ENCODE measurements at regions not wholly inside any gene's neighbourhood (a gene's known extent, or its start where the extent isn't known, plus 50 kb on each side); places are given as distances from the start of the nearest gene placed in this dataset.
"Not testable (repeated sequence)": the region's sequence is repeated elsewhere in the genome, so short reads cannot be mapped to it uniquely, and the experiment has no call there.

DNA sequence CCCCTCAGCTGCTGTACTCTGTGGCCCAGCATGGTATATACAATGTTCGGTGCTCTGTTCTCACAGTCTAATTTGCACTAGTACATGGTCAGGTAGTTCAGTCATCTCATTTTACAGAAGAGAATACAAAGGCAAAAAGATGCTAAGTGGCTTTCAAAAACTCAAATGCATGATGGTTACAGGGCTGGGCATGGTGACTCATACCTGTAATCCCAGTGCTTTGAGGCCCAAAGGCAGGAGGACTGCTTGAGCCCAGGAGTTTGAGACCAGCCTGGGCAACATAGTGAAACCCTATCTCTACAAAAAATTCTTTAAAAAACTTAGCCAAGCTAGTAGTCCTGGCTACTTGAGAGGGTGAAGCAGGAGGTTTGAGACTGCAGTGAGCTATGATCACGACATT lies 210.5 kb upstream of the KIT start:
- TF ChIP-seq, protein P1, sequence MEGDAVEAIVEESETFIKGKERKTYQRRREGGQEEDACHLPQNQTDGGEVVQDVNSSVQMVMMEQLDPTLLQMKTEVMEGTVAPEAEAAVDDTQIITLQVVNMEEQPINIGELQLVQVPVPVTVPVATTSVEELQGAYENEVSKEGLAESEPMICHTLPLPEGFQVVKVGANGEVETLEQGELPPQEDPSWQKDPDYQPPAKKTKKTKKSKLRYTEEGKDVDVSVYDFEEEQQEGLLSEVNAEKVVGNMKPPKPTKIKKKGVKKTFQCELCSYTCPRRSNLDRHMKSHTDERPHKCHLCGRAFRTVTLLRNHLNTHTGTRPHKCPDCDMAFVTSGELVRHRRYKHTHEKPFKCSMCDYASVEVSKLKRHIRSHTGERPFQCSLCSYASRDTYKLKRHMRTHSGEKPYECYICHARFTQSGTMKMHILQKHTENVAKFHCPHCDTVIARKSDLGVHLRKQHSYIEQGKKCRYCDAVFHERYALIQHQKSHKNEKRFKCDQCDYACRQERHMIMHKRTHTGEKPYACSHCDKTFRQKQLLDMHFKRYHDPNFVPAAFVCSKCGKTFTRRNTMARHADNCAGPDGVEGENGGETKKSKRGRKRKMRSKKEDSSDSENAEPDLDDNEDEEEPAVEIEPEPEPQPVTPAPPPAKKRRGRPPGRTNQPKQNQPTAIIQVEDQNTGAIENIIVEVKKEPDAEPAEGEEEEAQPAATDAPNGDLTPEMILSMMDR (IDR thresholded peaks at IDR 0.05; ENCODE audit: insufficient read depth, low read depth, low read length, missing control alignments) = no peak
- H3K4me3 ChIP-seq (ENCODE audit: low read length) = no peak overlapping the region
- peak; percentile 24 for DNase-seq (ENCODE audit: low read depth)

DNA sequence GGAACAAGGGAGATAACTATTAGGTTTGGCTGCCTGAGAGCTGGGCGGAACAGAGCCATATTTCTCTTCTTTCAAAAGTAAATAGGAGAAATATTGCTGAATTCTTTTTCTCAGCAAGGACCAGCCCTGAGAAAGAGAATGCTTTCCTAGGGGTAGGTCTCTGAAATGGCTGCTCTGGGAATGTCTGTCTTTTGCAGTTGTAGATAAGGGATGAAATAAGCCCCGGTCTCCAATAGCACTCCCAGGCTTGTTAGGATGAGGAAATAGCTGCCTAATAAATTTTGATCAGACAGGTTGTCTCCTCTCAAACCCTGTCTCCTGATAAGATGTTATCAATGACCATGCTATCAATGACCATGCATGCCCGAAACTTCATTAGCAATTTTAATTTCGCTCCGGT lies 207.8 kb upstream of the KIT start:
- H3K4me3 ChIP-seq (ENCODE audit: low read length) = no peak overlapping the region
- DNase-seq (ENCODE audit: low read depth) = no peak
- TF ChIP-seq, protein P1 (IDR thresholded peaks at IDR 0.05; ENCODE audit: insufficient read depth, low read depth, low read length, missing control alignments) = no peak

DNA sequence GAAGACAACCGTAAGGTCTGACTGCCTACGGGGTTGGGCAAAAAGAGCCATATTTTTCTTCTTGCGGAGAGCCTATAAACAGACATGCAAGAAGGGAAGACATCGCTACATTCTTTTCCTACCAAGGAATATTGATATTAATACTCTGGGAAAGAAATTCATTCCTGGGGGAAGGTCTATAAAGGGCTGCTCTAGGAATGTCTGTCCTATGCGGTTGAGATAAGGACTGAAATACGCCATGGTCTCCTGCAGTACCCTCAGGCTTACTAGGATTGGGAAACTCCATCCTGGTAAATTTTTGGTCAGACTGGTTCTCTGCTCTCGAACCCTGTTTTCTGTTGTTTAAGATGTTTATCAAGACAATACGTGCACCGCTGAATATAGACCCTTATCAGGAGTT lies 190.8 kb upstream of the KIT start:
- not testable (repeated sequence) for DNase-seq (ENCODE audit: low read depth); H3K4me3 ChIP-seq (ENCODE audit: low read length)

DNA sequence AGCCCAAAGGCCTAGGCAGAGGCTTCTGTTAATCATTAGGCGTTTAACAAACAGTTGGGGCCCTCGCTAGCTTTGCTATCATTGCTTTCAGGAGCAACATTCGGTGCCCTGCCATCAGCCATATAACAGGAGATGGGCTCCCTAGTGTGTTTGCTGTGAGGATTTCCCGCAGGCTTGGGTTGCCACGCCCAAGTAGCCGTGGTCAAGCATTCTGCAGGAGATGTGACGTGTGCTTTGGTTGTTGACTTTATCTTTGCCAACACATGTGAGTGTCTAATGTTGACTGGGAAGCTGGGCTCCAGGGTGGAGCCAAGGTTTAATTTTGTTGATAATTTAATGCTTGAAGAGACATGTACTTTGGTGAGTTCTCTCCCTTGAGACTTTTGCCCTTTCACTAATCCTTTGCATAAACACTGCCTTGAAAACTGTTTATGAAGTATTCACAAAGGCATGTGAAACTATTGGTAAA lies 184.6 kb upstream of the KIT start:
- TF ChIP-seq, protein P1 (IDR thresholded peaks at IDR 0.05; ENCODE audit: insufficient read depth, low read depth, low read length, missing control alignments) = no peak
- peak; percentile 78 for DNase-seq (ENCODE audit: low read depth)
- H3K4me3 ChIP-seq (ENCODE audit: low read length) = no peak overlapping the region

DNA sequence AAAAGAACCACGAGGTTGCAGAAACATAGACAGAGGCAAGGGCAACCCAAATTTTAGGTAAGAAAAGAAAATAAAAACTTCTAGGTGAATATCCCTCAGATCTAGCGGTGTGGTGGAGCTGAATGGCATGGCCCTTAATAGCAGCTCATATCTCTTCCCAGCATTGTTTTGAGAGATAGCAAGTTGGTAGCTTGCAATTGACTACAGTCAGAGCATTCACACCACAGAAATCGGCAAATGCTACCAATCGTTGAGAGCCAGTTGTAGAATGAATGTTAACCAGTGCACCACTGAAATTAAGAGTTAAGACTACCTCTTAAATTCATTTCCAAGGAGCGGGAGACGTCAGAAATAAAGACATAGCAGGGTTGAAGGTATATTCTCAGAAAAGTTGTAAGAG lies 184.0 kb upstream of the KIT start:
- no peak for DNase-seq (ENCODE audit: low read depth)
- TF ChIP-seq, protein P1 (IDR thresholded peaks at IDR 0.05; ENCODE audit: insufficient read depth, low read depth, low read length, missing control alignments) = no peak
- no peak overlapping the region for H3K4me3 ChIP-seq (ENCODE audit: low read length)

DNA sequence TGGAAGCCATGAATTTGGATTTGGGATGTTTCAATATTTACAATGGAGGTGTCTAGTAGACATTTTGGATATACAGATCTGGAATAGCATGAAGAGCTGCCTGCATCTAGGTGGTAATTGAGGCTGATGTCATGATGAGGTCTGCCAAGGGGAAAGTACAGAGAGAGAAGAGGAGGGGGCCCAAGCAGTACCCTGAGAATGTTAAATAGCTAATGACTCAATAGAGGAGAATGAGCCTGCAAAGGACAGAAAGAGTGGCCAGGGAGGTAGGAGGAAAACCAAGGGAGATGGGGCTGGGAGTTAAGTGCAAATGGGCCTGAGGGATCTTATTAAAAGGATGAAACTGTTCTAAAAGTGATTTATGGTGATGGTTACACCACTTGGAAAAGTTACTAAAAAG lies 182.2 kb upstream of the KIT start:
- no peak for DNase-seq (ENCODE audit: low read depth)

DNA sequence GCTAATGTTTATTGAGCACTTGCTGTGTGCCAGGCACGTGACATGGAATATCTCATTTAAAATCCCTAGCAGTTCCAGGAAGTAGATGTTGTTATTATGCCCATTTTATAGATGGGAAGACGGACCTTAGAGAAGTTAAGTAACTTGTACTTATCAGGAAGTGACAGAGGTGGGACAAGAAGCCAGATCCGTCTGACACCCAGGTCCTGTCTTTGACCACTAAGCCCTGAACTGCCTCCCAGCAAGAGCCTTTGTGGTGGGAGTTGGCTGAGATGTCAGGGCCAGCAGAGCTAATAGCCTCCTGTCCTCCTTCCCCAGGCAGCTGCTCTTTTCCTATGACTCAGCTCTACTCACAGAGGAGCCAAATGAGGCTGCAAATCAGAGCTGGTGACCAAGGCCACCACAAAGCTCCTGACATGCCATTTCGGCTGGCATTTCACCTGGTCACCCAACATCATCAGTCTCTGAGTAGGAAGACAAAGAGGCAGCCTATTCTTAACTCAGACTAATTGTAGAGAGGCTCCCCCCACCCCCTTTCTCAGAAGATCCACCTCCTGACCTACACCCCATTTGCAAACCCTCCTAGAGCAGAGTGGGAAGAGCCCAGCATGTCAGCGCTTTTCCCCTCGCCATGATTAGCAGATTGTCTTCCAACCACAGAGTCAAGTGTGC lies 175.1 kb upstream of the KIT start:
- no peak overlapping the region for H3K4me3 ChIP-seq (ENCODE audit: low read length)
- peak; percentile 43 for DNase-seq (ENCODE audit: low read depth)
- TF ChIP-seq, protein P1 (IDR thresholded peaks at IDR 0.05; ENCODE audit: insufficient read depth, low read depth, low read length, missing control alignments) = no peak

More for the DNA sequence above, 182.2 kb upstream of the KIT start:
- TF ChIP-seq, protein P1 (IDR thresholded peaks at IDR 0.05; ENCODE audit: insufficient read depth, low read depth, low read length, missing control alignments) = no peak
- no peak overlapping the region for H3K4me3 ChIP-seq (ENCODE audit: low read length)

Measured in epithelial cell of esophagus (primary cell).